ENCODE measurements at regions not wholly inside any gene's neighbourhood (a gene's known extent, or its start where the extent isn't known, plus 50 kb on each side); places are given as distances from the start of the nearest gene placed in this dataset.

DNA sequence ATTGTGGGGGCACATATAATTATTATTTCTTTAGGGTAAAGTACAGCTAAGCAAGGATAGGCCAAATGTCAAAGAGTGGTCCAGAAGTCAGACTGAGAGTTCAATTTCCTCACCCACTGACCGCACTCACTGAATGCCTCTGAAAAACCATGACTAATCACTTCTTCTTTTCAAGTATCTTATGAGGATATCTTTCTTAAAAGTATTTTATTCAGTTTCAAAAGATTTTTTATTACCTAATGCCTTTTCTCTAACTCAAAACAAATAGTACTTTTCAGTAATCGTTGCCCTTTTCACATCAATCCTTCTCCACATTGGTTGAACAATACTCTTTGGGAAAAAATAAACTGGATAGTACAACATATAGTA, 61.7 kb upstream of the CAMK2D start:
- Histone ChIP-seq H3K56ac (replicated peaks; ENCODE audit: insufficient read length, low read depth, low read length) (no peak overlapping the region), H2BK120ac (replicated peaks; ENCODE audit: low read depth, low read length) (no peak overlapping the region), H3K4me3 (ENCODE audit: extremely low read depth in 1 of 4, insufficient read depth in 2 of 4, low read depth in 3 of 4, low read length in 4 of 4) (no peak overlapping the region), H2BK20ac (ENCODE audit: low read length) (no peak overlapping the region), H3K23ac (ENCODE audit: insufficient read length) (no peak overlapping the region), H4K8ac (ENCODE audit: extremely low read depth, insufficient read depth, low read length) (no peak overlapping the region), H4K20me1 (replicated peaks in 1 of 2; ENCODE audit: control insufficient read depth in 1 of 2, insufficient read depth in 2 of 2, low read length in 2 of 2) (no peaks in the 10 kb centered on the region), H3K9ac (replicated peaks in 1 of 4; ENCODE audit: extremely low read depth in 1 of 4, low read depth in 3 of 4, low read length in 3 of 4) (no peak overlapping the region), H3K9me3 (ENCODE audit: insufficient read depth in 2 of 2, low read depth in 1 of 2, low read length in 1 of 2) (no peaks in the 10 kb centered on the region), H3K4me2 (ENCODE audit: insufficient read depth in 1 of 2, low read depth in 2 of 2, low read length in 2 of 2) (no peak overlapping the region), H2AFZ (ENCODE audit: low read length) (no peak overlapping the region), H3K23me2 (ENCODE audit: low read depth, low read length) (no peaks in the 10 kb centered on the region; the same call in 1 of the 2 replicates), H2BK12ac (ENCODE audit: low read depth, low read length) (no peak overlapping the region), H3K79me1 (ENCODE audit: low read depth, low read length) (no peaks in the 10 kb centered on the region), H3K14ac (ENCODE audit: insufficient read length) (no peak overlapping the region), H2AK5ac (ENCODE audit: low read depth, low read length) (no peak overlapping the region), H2BK5ac (ENCODE audit: low read depth, low read length) (no peak overlapping the region), H3K27me3 (replicated peaks in 1 of 4; ENCODE audit: control insufficient read depth in 3 of 4, extremely low read depth in 1 of 4, insufficient read depth in 3 of 4, low read length in 3 of 4) (no peaks in the 10 kb centered on the region), H3K79me2 (ENCODE audit: control insufficient read depth in 1 of 2, insufficient read depth in 2 of 2, low read length in 2 of 2) (no peaks in the 10 kb centered on the region), H4K5ac (ENCODE audit: insufficient read length, low read depth, low read length) (no peak overlapping the region), H4K91ac (replicated peaks; ENCODE audit: insufficient read length, low read length) (no peak overlapping the region), H3K4ac (replicated peaks; ENCODE audit: insufficient read length, low read depth, low read length) (no peak overlapping the region), H3K36me3 (ENCODE audit: control insufficient read depth in 2 of 4, insufficient read depth in 4 of 4, low read length in 3 of 4) (no peaks in the 10 kb centered on the region), H3K18ac (ENCODE audit: extremely low read depth, low read length) (no peak overlapping the region), H2BK15ac (ENCODE audit: low read length) (no peak overlapping the region), H3K27ac (ENCODE audit: low read depth, low read length) (no peak overlapping the region), H3K4me1 (replicated peaks in 1 of 4; ENCODE audit: control insufficient read depth in 3 of 4, insufficient read depth in 4 of 4, low read length in 3 of 4) (no peaks in the 10 kb centered on the region)
- ChIA-PET CTCF (ENCODE audit: partially characterized antibody) (no interaction called here), POLR2A (ENCODE audit: partially characterized antibody) (no interaction called here)
- 84% methylated on average over 2 of the region's 2 CpGs; no CpG with 5 or more reads in 1 of the 2 experiments for WGBS, 2 experiments (ENCODE audit: extremely low coverage in 1 of 2, insufficient coverage in 1 of 2, insufficient read length in 1 of 2, insufficient replicate concordance in 2 of 2, low coverage in 1 of 2, low lambda C conversion rate in 2 of 2, missing lambda C conversion rate in 1 of 2)
- FAIRE-seq (no peak), DNase-seq (ENCODE audit: low read depth in 1 of 2, low spot score in 2 of 2) (no peak)
- TF ChIP-seq NRF1 (IDR thresholded peaks at IDR 0.05; ENCODE audit: low read depth, low read length) (no peak), KDM4A (IDR thresholded peaks at IDR 0.05; ENCODE audit: low read depth, low read length, severe bottlenecking) (no peak), CBX8 (IDR thresholded peaks at IDR 0.05; ENCODE audit: borderline replicate concordance, low read depth, low read length) (no peak), POLR2A (IDR thresholded peaks at IDR 0.05; ENCODE audit: control extremely low read depth in 1 of 2, low read depth in 2 of 2, low read length in 2 of 2) (no peak)
- TF ChIP-seq, protein P1, sequence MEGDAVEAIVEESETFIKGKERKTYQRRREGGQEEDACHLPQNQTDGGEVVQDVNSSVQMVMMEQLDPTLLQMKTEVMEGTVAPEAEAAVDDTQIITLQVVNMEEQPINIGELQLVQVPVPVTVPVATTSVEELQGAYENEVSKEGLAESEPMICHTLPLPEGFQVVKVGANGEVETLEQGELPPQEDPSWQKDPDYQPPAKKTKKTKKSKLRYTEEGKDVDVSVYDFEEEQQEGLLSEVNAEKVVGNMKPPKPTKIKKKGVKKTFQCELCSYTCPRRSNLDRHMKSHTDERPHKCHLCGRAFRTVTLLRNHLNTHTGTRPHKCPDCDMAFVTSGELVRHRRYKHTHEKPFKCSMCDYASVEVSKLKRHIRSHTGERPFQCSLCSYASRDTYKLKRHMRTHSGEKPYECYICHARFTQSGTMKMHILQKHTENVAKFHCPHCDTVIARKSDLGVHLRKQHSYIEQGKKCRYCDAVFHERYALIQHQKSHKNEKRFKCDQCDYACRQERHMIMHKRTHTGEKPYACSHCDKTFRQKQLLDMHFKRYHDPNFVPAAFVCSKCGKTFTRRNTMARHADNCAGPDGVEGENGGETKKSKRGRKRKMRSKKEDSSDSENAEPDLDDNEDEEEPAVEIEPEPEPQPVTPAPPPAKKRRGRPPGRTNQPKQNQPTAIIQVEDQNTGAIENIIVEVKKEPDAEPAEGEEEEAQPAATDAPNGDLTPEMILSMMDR (IDR thresholded peaks at IDR 0.05; ENCODE audit: control extremely low read depth in 1 of 3, insufficient read depth in 1 of 3, low read depth in 1 of 3, low read length in 3 of 3): no peak

All from H1 (cell line).